ENCODE measurements at regions not wholly inside any gene's neighbourhood (a gene's known extent, or its start where the extent isn't known, plus 50 kb on each side); places are given as distances from the start of the nearest gene placed in this dataset.

DNA sequence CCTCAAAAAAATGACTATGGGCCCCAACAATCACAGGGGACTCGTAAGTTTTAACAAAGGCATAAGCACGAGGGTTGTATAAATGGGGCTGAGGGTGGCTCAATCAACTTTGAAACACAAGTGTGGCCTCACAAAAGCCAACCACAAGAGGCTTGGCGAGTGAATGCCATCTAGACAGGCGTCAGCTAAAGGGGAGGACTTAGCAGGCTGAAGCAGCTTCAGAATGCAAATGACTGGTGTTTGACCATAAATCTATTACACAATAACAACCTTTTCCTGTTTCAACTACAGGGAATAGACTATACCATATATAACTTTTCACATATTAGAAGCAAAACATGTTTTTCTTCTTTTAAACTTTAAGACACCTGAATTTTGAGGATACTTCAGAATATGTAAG lies 777.9 kb downstream of the FSCB start:
- TF ChIP-seq CTCF (conservative IDR thresholded peaks at IDR 0.05; ENCODE audit: low read depth, low read length) (no peak), EZH2 (IDR thresholded peaks at IDR 0.05; ENCODE audit: borderline replicate concordance, low read depth, low read length, poor library complexity, severe bottlenecking) (no peak)
